ENCODE measurements at regions not wholly inside any gene's neighbourhood (a gene's known extent, or its start where the extent isn't known, plus 50 kb on each side); places are given as distances from the start of the nearest gene placed in this dataset.

- Histone ChIP-seq H3K27ac (ENCODE audit: extremely low read depth, low read depth, low read length) (no peak overlapping the region), H3K36me3 (ENCODE audit: control insufficient read depth in 2 of 2, insufficient read depth in 1 of 2, low read length in 2 of 2) (no peaks in the 10 kb centered on the region), H3K9me3 (ENCODE audit: control insufficient read depth, insufficient read depth, low read depth, low read length) (no peaks in the 10 kb centered on the region), H3K4me1 (ENCODE audit: control insufficient read depth, insufficient read depth, low read length) (no peaks in the 10 kb centered on the region), H3K4me3 (ENCODE audit: low read depth, low read length) (no peak overlapping the region)
- ChIA-PET POLR2A (no interaction called here), CTCF (no interaction called here)
- TF ChIP-seq ZNF548 (tag by site-specific recombination; IDR thresholded peaks at IDR 0.05) (no peak), ZNF202 (tag by site-specific recombination; IDR thresholded peaks at IDR 0.05; ENCODE audit: borderline replicate concordance) (no peak), ZFP3 (tag by site-specific recombination; IDR thresholded peaks at IDR 0.05; ENCODE audit: low read depth) (no peak), ZNF354C (tag by site-specific recombination; IDR thresholded peaks at IDR 0.05; ENCODE audit: borderline replicate concordance, low read depth) (no peak), ZNF138 (tag by site-specific recombination; IDR thresholded peaks at IDR 0.05; ENCODE audit: borderline replicate concordance) (no peak), ZNF704 (tag by site-specific recombination; IDR thresholded peaks at IDR 0.05) (no peak), ZNF280D (tag by site-specific recombination; IDR thresholded peaks at IDR 0.05) (no peak), ZNF26 (tag by site-specific recombination; IDR thresholded peaks at IDR 0.05) (no peak), ZNF221 (tag by site-specific recombination; IDR thresholded peaks at IDR 0.05; ENCODE audit: borderline replicate concordance) (no peak), CTCF (tag by site-specific recombination; IDR thresholded peaks at IDR 0.05) (no peak), SP2 (tag by site-specific recombination; IDR thresholded peaks at IDR 0.05) (no peak), ZNF514 (tag by site-specific recombination; IDR thresholded peaks at IDR 0.05) (no peak), ZNF677 (tag by site-specific recombination; IDR thresholded peaks at IDR 0.05) (no peak), ZNF571 (tag by site-specific recombination; IDR thresholded peaks at IDR 0.05) (no peak), ZNF76 (tag by site-specific recombination; IDR thresholded peaks at IDR 0.05; ENCODE audit: borderline replicate concordance, low read depth) (no peak)
These were observed 709.3 kb upstream of the KLHL1 start for GRCh38 chr13:70817576-70817975.

- no peaks in the 10 kb centered on the region for H3K9me3 ChIP-seq (ENCODE audit: control insufficient read depth, insufficient read depth, low read depth, low read length)
- no peaks in the 10 kb centered on the region for H3K4me1 ChIP-seq (ENCODE audit: control insufficient read depth, insufficient read depth, low read length)
- no peak overlapping the region for H3K4me3 ChIP-seq (ENCODE audit: low read depth, low read length)
- POLR2A ChIA-PET = no interaction called here
- no peak overlapping the region for H3K27ac ChIP-seq (ENCODE audit: extremely low read depth, low read depth, low read length)
- CTCF ChIA-PET = interaction anchor here (0.7 kb wide), 1 partner anchor 9 kb away, joined by 3 read pairs; no protein-coding TSS in a partner anchor
- H3K36me3 ChIP-seq (ENCODE audit: control insufficient read depth in 2 of 2, insufficient read depth in 1 of 2, low read length in 2 of 2) = no peaks in the 10 kb centered on the region
- TF ChIP-seq ZNF112 (tag by site-specific recombination; IDR thresholded peaks at IDR 0.05) = no peak
- TF ChIP-seq ZNF362 (tag by site-specific recombination; IDR thresholded peaks at IDR 0.05) = no peak
- TF ChIP-seq ZNF529 (tag by site-specific recombination; IDR thresholded peaks at IDR 0.05; ENCODE audit: insufficient replicate concordance) = no peak
- no peak for TF ChIP-seq ZNF274 (IDR thresholded peaks at IDR 0.05; ENCODE audit: low read length)
- no peak for TF ChIP-seq ZNF274 (tag by site-specific recombination; IDR thresholded peaks at IDR 0.05; ENCODE audit: borderline replicate concordance)
- TF ChIP-seq ZNF433 (tag by site-specific recombination; IDR thresholded peaks at IDR 0.05; ENCODE audit: low read depth) = no peak
- TF ChIP-seq HOXA7 (CRISPR knock-in tag; IDR thresholded peaks at IDR 0.05; ENCODE audit: borderline replicate concordance) = no peak
- TF ChIP-seq ZNF174 (tag by site-specific recombination; IDR thresholded peaks at IDR 0.05) = no peak
- TF ChIP-seq SCRT1 (tag by site-specific recombination; IDR thresholded peaks at IDR 0.05; ENCODE audit: borderline replicate concordance) = no peak
- TF ChIP-seq REPIN1 (tag by site-specific recombination; IDR thresholded peaks at IDR 0.05; ENCODE audit: low read depth) = no peak
- no peak for TF ChIP-seq ZNF555 (tag by site-specific recombination; conservative IDR thresholded peaks at IDR 0.05)
- TF ChIP-seq ZNF114 (tag by site-specific recombination; IDR thresholded peaks at IDR 0.05) = no peak
These were observed 708.6 kb upstream of the KLHL1 start for GRCh38 chr13:70816853-70817252.

Data from HEK293 (cell line).